ENCODE measurements at regions not wholly inside any gene's neighbourhood (a gene's known extent, or its start where the extent isn't known, plus 50 kb on each side); places are given as distances from the start of the nearest gene placed in this dataset.
"Not testable (repeated sequence)": the region's sequence is repeated elsewhere in the genome, so short reads cannot be mapped to it uniquely, and the experiment has no call there.

- DNase-seq (ENCODE audit: low spot score): no peak
Measured at GRCh38 chr20:50360921-50361320, 149.3 kb upstream of the PTPN1 start.

- not testable (repeated sequence) for DNase-seq (ENCODE audit: low spot score)
Measured at GRCh38 chr20:50362177-50362576, 148.0 kb upstream of the PTPN1 start.

GRCh38 chr20:50363027-50363426 is 147.2 kb upstream of the PTPN1 start:
- no peak for DNase-seq (ENCODE audit: low spot score)

- DNase-seq (ENCODE audit: low spot score): no peak
Measured at GRCh38 chr20:50363479-50363878, 146.7 kb upstream of the PTPN1 start.

GRCh38 chr20:50364542-50364941 is 145.6 kb upstream of the PTPN1 start:
- no peak for DNase-seq (ENCODE audit: low spot score)

- DNase-seq (ENCODE audit: low spot score): peak; percentile 34
Measured at GRCh38 chr20:50366270-50367103, 143.7 kb upstream of the PTPN1 start.

GRCh38 chr20:50367104-50367674 is 143.0 kb upstream of the PTPN1 start:
- DNase-seq (ENCODE audit: low spot score): no peak

- DNase-seq (ENCODE audit: low spot score): no peak
Measured at GRCh38 chr20:50367739-50368375, 142.3 kb upstream of the PTPN1 start.

GRCh38 chr20:50368386-50368785 is 141.8 kb upstream of the PTPN1 start:
- DNase-seq (ENCODE audit: low spot score): no peak

GRCh38 chr20:50368813-50369224 is 141.4 kb upstream of the PTPN1 start:
- DNase-seq (ENCODE audit: low spot score): no peak

GRCh38 chr20:50369225-50370035 is 140.8 kb upstream of the PTPN1 start:
- DNase-seq (ENCODE audit: low spot score): no peak

GRCh38 chr20:50370036-50370566 is 140.1 kb upstream of the PTPN1 start:
- DNase-seq (ENCODE audit: low spot score): no peak

GRCh38 chr20:50371878-50372769 is 138.1 kb upstream of the PTPN1 start:
- DNase-seq (ENCODE audit: low spot score): no peak

- no peak for DNase-seq (ENCODE audit: low spot score)
Measured at GRCh38 chr20:50372770-50373088, 137.5 kb upstream of the PTPN1 start.

- DNase-seq (ENCODE audit: low spot score): no peak
Measured at GRCh38 chr20:50373674-50374286, 136.4 kb upstream of the PTPN1 start.

- no peak for DNase-seq (ENCODE audit: low spot score)
Measured at GRCh38 chr20:50374541-50375078, 135.6 kb upstream of the PTPN1 start.

GRCh38 chr20:50376179-50376887 is 133.8 kb upstream of the PTPN1 start:
- DNase-seq (ENCODE audit: low spot score): no peak

- no peak for DNase-seq (ENCODE audit: low spot score)
Measured at GRCh38 chr20:50376888-50377459, 133.2 kb upstream of the PTPN1 start.

All from hematopoietic multipotent progenitor cell treated with erythropoietin and hydrocortisone succinate and interleukin-3 and kit ligand, for 17 days (in vitro differentiated cells).